IMR-90 (cell line): ENCODE measurements at regions not wholly inside any gene's neighbourhood (a gene's known extent, or its start where the extent isn't known, plus 50 kb on each side); places are given as distances from the start of the nearest gene placed in this dataset.

Experiments
- ATAC-seq: fragments of 200-7000 bp; cut with Tn5 transposase; 2 replicates; pipeline ENCODE4 v1.9.1; 2020; ENCODE audit warnings: low read depth, mild to moderate bottlenecking, moderate library complexity
- BruUV-seq: library from RNA; stranded (reverse); fragments of 400-500 nt; replicated peaks from 2 replicates; lab custom pipeline; 2021; lab: Mats Ljungman, UMichigan
- CTCF ChIA-PET: fragments of 300-600 bp; formaldehyde crosslinking; extraction: SDS; loops from one replicate; lab custom pipeline; 2021; ENCODE audit warnings: antibody characterized with exemption; lab: Yijun Ruan, JAX
- POLR2A ChIA-PET: fragments of 300-600 bp; sonication (Branson Sonifier 250); formaldehyde crosslinking; loops from one replicate; lab custom pipeline; 2022; ENCODE audit warnings: antibody characterized with exemption; ENCODE audit not compliant: unreplicated experiment; lab: Charles Lee
- DNase-seq: peaks from one replicate; pipeline ENCODE4 v3.0.0; 2013
- H2AFZ ChIP-seq: replicated peaks from 2 replicates; pipeline ENCODE3; 2013; ENCODE audit warnings: low read length, mild to moderate bottlenecking; ENCODE audit not compliant: poor library complexity
- H2AK5ac ChIP-seq: 2 replicates; pipeline ENCODE4 v1.6.1; 2013; ENCODE audit warnings: low read depth, low read length, inconsistent platforms
- H2AK9ac ChIP-seq: replicated peaks from 2 replicates; pipeline ENCODE3; 2013; ENCODE audit warnings: mild to moderate bottlenecking, low read depth, low read length, moderate library complexity; ENCODE audit not compliant: poor library complexity
- H2BK120ac ChIP-seq: 2 replicates; pipeline ENCODE4 v1.6.1; 2013; ENCODE audit warnings: low read depth, low read length, inconsistent platforms
- H2BK15ac ChIP-seq: 3 replicates; pipeline ENCODE4 v1.6.1; 2013; ENCODE audit warnings: low read depth, low read length, inconsistent platforms
- H2BK20ac ChIP-seq: 2 replicates; pipeline ENCODE4 v1.6.1; 2013; ENCODE audit warnings: low read depth, mild to moderate bottlenecking, inconsistent platforms, low read length, moderate library complexity
- H2BK5ac ChIP-seq: 2 replicates; pipeline ENCODE4 v1.6.1; 2013; ENCODE audit warnings: mild to moderate bottlenecking, low read depth, low read length, inconsistent platforms; ENCODE audit not compliant: poor library complexity, severe bottlenecking
- H3K14ac ChIP-seq: replicated peaks from 2 replicates; pipeline ENCODE4 v1.6.1; 2013; ENCODE audit warnings: low read depth, low read length, inconsistent platforms
- H3K18ac ChIP-seq: 2 replicates; pipeline ENCODE4 v1.6.1; 2013; ENCODE audit warnings: low read depth, low read length, control low read depth
- H3K23ac ChIP-seq: 2 replicates; pipeline ENCODE4 v1.6.1; 2013; ENCODE audit warnings: low read depth, low read length, inconsistent platforms
- H3K27ac ChIP-seq: 2 replicates; pipeline ENCODE4 v1.5.1; 2013; ENCODE audit warnings: mild to moderate bottlenecking, control low read depth, low read length; ENCODE audit not compliant: insufficient read depth
- H3K27me3 ChIP-seq: 2 replicates; pipeline ENCODE4 v1.6.1; 2013; ENCODE audit warnings: low read length; ENCODE audit not compliant: control insufficient read depth, insufficient read depth
- H3K36me3 ChIP-seq: 2 replicates; pipeline ENCODE4 v1.6.1; 2013; ENCODE audit warnings: low read length, mixed read lengths; ENCODE audit not compliant: control insufficient read depth, insufficient read depth
- H3K4ac ChIP-seq: 2 replicates; pipeline ENCODE4 v1.6.1; 2013; ENCODE audit warnings: low read depth, low read length, inconsistent platforms
- H3K4me1 ChIP-seq: 2 replicates; pipeline ENCODE4 v1.6.1; 2013; ENCODE audit warnings: low read length, mixed read lengths; ENCODE audit not compliant: control insufficient read depth, insufficient read depth
- H3K4me2 ChIP-seq: 2 replicates; pipeline ENCODE4 v1.6.1; 2013; ENCODE audit warnings: low read depth, mild to moderate bottlenecking, control low read depth, low read length, moderate library complexity
- H3K4me3 ChIP-seq: 2 replicates; pipeline ENCODE4 v1.5.1; 2013; ENCODE audit warnings: low read depth, mild to moderate bottlenecking, control low read depth, low read length, moderate library complexity; ENCODE audit not compliant: insufficient read depth
- H3K56ac ChIP-seq: 2 replicates; pipeline ENCODE4 v1.6.1; 2013; ENCODE audit warnings: low read length, inconsistent platforms; ENCODE audit not compliant: insufficient read depth; ENCODE audit errors: extremely low read depth
- H3K79me1 ChIP-seq, 2 experiments: 2 replicates each; pipeline ENCODE4 v1.6.1; 2013; ENCODE audit warnings: low read length in 2 of 2, inconsistent platforms in 1 of 2, low read depth in 1 of 2
- H3K9ac ChIP-seq: 2 replicates; pipeline ENCODE4 v1.6.1; 2013; ENCODE audit warnings: low read depth, low read length, control low read depth
- H3K9me1 ChIP-seq: 2 replicates; pipeline ENCODE4 v1.6.1; 2013; ENCODE audit warnings: low read length, inconsistent platforms; ENCODE audit not compliant: insufficient read depth
- H3K9me3 ChIP-seq: 2 replicates; pipeline ENCODE4 v1.6.1; 2013; ENCODE audit warnings: low read length; ENCODE audit not compliant: control insufficient read depth, insufficient read depth
- H4K20me1 ChIP-seq: 2 replicates; pipeline ENCODE4 v1.6.1; 2013; ENCODE audit warnings: low read length, inconsistent platforms; ENCODE audit not compliant: insufficient read depth
- H4K5ac ChIP-seq: 2 replicates; pipeline ENCODE4 v1.6.1; 2013; ENCODE audit warnings: mild to moderate bottlenecking, low read depth, low read length, control low read depth
- H4K8ac ChIP-seq, 2 experiments: 2 replicates each; pipeline ENCODE4 v1.6.1; 2013; ENCODE audit warnings: low read depth in 2 of 2, low read length in 2 of 2, control low read depth in 1 of 2, inconsistent platforms in 1 of 2
- H4K91ac ChIP-seq: 2 replicates; pipeline ENCODE4 v1.6.1; 2013; ENCODE audit warnings: low read depth, low read length, inconsistent platforms; ENCODE audit not compliant: insufficient read depth
- BHLHE40 ChIP-seq: fragments of 150-350 bp; IDR thresholded peaks from 2 replicates; pipeline ENCODE4 v1.6.1; 2016; ENCODE audit warnings: mild to moderate bottlenecking, low read depth, low read length
- CEBPB ChIP-seq: IDR thresholded peaks from 2 replicates; pipeline ENCODE4 v1.6.1; 2012; ENCODE audit warnings: low read depth, low read length, improper control_type of control experiment
- CHD1 ChIP-seq: IDR thresholded peaks from 2 replicates; pipeline ENCODE4 v1.6.1; 2012; ENCODE audit warnings: low read depth, low read length, improper control_type of control experiment
- CTCF ChIP-seq: conservative IDR thresholded peaks from 2 replicates; pipeline ENCODE4 v1.5.1; 2012; ENCODE audit warnings: mild to moderate bottlenecking, low read depth, low read length, improper control_type of control experiment
- FOS ChIP-seq: fragments of 150-350 bp; IDR thresholded peaks from 2 replicates; pipeline ENCODE4 v1.6.1; 2016; ENCODE audit warnings: low read depth, low read length
- MAFK ChIP-seq: IDR thresholded peaks from 2 replicates; pipeline ENCODE4 v1.6.1; 2012; ENCODE audit warnings: low read depth, low read length, improper control_type of control experiment
- MAZ ChIP-seq: IDR thresholded peaks from 2 replicates; pipeline ENCODE4 v1.6.1; 2012; ENCODE audit warnings: low read depth, mild to moderate bottlenecking, low read length, improper control_type of control experiment, moderate library complexity, borderline replicate concordance
- MXI1 ChIP-seq: IDR thresholded peaks from 2 replicates; pipeline ENCODE4 v1.6.1; 2012; ENCODE audit warnings: low read depth, mild to moderate bottlenecking, low read length, moderate library complexity, borderline replicate concordance
- NFE2L2 ChIP-seq: fragments of 150-350 bp; IDR thresholded peaks from 2 replicates; pipeline ENCODE4 v1.6.1; 2016; ENCODE audit warnings: low read depth, mild to moderate bottlenecking, low read length
- SMC3 ChIP-seq: fragments of 150-350 bp; IDR thresholded peaks from 2 replicates; pipeline ENCODE4 v1.6.1; 2016; ENCODE audit warnings: low read depth, mild to moderate bottlenecking, antibody characterized with exemption, low read length, moderate library complexity
- WGBS, 2 experiments: methylation state at CpG; one replicate each; pipeline versions ENCODE4 v1.1.5 to v1.1.7; 2013; ENCODE audit warnings: missing lambda C conversion rate in 2 of 2; ENCODE audit not compliant: insufficient read length in 1 of 2; ENCODE audit errors: extremely low coverage in 2 of 2; 5-methylcytosine and 5-hydroxymethylcytosine counted together
- dilution Hi-C: fragments of 300-500 bp; cut with HindIII; formaldehyde crosslinking; loops from one replicate; pipeline ENCODE4 v1.14.3; 2018; ENCODE audit warnings: low sequenced_read_pairs; ENCODE audit not compliant: unreplicated experiment
- in situ Hi-C: fragments of 300-500 bp; cut with MboI; formaldehyde crosslinking; loops from 3 replicates; pipeline ENCODE4 v1.14.3; 2019; ENCODE audit warnings: low sequenced_read_pairs, inconsistent platforms, mixed read lengths
- intact Hi-C: fragments of 100-400 bp; cut with micrococcal nuclease; formaldehyde crosslinking; loops from 2 replicates; pipeline ENCODE4 v1.10.0; 2022
- TF ChIP-seq, protein P1 (sequence below): fragments of 150-350 bp; IDR thresholded peaks from 2 replicates; pipeline ENCODE4 v1.6.1; 2016; ENCODE audit warnings: low read depth, mild to moderate bottlenecking, low read length, moderate library complexity, borderline replicate concordance
- TF ChIP-seq, protein P2 (sequence below): fragments of 150-350 bp; IDR thresholded peaks from 2 replicates; pipeline ENCODE4 v1.6.1; 2017; ENCODE audit warnings: mild to moderate bottlenecking, antibody characterized with exemption, low read length, low read depth

DNA sequence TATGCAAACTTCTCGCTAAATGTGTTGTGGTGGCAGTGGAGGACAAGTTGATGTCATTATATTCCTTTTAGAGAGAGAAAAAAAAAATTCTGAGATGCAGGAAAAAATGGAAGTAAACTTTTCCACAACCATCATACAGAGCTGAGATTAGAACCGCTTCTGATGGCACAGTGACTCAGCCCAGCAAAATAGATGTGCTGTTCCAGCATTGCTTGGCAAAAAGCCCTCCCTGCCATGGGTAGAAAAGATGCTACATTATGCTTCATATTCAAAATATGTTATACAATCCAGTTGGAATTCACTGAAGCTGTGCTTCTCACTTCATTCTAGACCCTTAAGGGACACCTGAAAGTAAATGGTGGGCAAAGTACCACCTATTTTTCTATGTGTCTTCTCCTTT, 1047.6 kb upstream of the FANCL start:
- Histone ChIP-seq H2AFZ (no peak overlapping the region), H2BK120ac (no peak overlapping the region), H3K9me3 (no peaks in the 10 kb centered on the region), H2BK5ac (no peak overlapping the region), H2AK5ac (no peak overlapping the region), H3K4me2 (no peak overlapping the region), H2AK9ac (no peak overlapping the region), H3K4ac (no peak overlapping the region), H3K23ac (no peak overlapping the region), H3K4me3 (no peak overlapping the region), H4K91ac (no peak overlapping the region), H3K27ac (no peak overlapping the region), H3K79me1 (no peaks in the 10 kb centered on the region), H3K14ac (no peak overlapping the region), H3K4me1 (no peaks in the 10 kb centered on the region), H4K5ac (no peak overlapping the region), H3K9ac (no peak overlapping the region), H4K8ac (no peak overlapping the region), H3K56ac (no peak overlapping the region), H3K27me3 (no peaks in the 10 kb centered on the region), H3K36me3 (no peaks in the 10 kb centered on the region), H2BK20ac (no peak overlapping the region), H4K20me1 (no peaks in the 10 kb centered on the region), H3K9me1 (no peaks in the 10 kb centered on the region), H3K18ac (no peak overlapping the region), H2BK15ac (no peak overlapping the region)
- WGBS, 2 experiments, result no CpG with 5 or more reads among the region's 2 CpGs
- ATAC-seq, result no peak
- ChIA-PET POLR2A (no interaction called here), CTCF (interaction anchor here (1.3 kb wide), 1 partner anchor 1293 kb away, joined by 3 read pairs; no protein-coding TSS in a partner anchor)
- TF ChIP-seq CTCF, result no peak
- TF ChIP-seq, protein P1, sequence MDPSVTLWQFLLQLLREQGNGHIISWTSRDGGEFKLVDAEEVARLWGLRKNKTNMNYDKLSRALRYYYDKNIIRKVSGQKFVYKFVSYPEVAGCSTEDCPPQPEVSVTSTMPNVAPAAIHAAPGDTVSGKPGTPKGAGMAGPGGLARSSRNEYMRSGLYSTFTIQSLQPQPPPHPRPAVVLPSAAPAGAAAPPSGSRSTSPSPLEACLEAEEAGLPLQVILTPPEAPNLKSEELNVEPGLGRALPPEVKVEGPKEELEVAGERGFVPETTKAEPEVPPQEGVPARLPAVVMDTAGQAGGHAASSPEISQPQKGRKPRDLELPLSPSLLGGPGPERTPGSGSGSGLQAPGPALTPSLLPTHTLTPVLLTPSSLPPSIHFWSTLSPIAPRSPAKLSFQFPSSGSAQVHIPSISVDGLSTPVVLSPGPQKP, result no peak
- no peak for TF ChIP-seq CHD1
- TF ChIP-seq NFE2L2, result no peak
- TF ChIP-seq, protein P2, sequence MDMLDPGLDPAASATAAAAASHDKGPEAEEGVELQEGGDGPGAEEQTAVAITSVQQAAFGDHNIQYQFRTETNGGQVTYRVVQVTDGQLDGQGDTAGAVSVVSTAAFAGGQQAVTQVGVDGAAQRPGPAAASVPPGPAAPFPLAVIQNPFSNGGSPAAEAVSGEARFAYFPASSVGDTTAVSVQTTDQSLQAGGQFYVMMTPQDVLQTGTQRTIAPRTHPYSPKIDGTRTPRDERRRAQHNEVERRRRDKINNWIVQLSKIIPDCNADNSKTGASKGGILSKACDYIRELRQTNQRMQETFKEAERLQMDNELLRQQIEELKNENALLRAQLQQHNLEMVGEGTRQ, result no peak
- TF ChIP-seq FOS, result no peak
- TF ChIP-seq MAFK, result no peak
- no peak for TF ChIP-seq BHLHE40
- no peak for TF ChIP-seq MAZ
- no peak for TF ChIP-seq MXI1
- no peak for TF ChIP-seq CEBPB
- no peak for TF ChIP-seq SMC3
- in situ Hi-C loops, result no loop called here
- no TSS peak for BruUV-seq
- dilution Hi-C loops, result no loop called here
- intact Hi-C loops, result no loop called here
- DNase-seq, result no peak
